SK-N-SH (cell line): ENCODE measurements at regions not wholly inside any gene's neighbourhood (a gene's known extent, or its start where the extent isn't known, plus 50 kb on each side); places are given as distances from the start of the nearest gene placed in this dataset.

Source experiments
- CTCF ChIA-PET: fragments of 300-600, 350-600 bp; formaldehyde crosslinking; extraction: SDS; loops from one replicate; lab custom pipeline; 2021; lab: Yijun Ruan, JAX
- POLR2A ChIA-PET: fragments of 350-600 bp; sonication (Branson Sonifier 250); formaldehyde crosslinking; extraction: SDS; loops from one replicate; lab custom pipeline; 2020; ENCODE audit warnings: antibody characterized with exemption, inconsistent platforms; lab: Yijun Ruan, JAX
- DNase-seq: peaks from one replicate; pipeline ENCODE4 v3.0.0; 2012
- H2AFZ ChIP-seq: fragments of 200-600 bp; sonication (generic); 2 replicates; pipeline ENCODE4 v1.8.1; 2016; ENCODE audit warnings: antibody characterized with exemption, mild to moderate bottlenecking, low read depth
- H3F3A ChIP-seq: fragments of 200-600 bp; sonication (generic); replicated peaks from 2 replicates; pipeline ENCODE3; 2016; ENCODE audit warnings: antibody characterized with exemption, mild to moderate bottlenecking; ENCODE audit not compliant: insufficient read depth
- H3K27ac ChIP-seq, 2 experiments: fragments of 200-500 bp in 1 of 2; fragments of 200-600 bp in 1 of 2; sonication (Bioruptor generic) in 1 of 2; sonication (generic), shearing (Covaris generic) in 1 of 2; 2 replicates each; pipeline versions ENCODE4 v1.5.1 to v1.6.1; 2014 to 2016; ENCODE audit warnings: low read depth in 2 of 2, inconsistent platforms in 1 of 2, low read length in 1 of 2, mild to moderate bottlenecking in 1 of 2, mixed read lengths in 1 of 2
- H3K27me3 ChIP-seq: fragments of 200-600 bp; sonication (generic), shearing (Covaris generic); 2 replicates; pipeline ENCODE4 v1.6.1; 2016; ENCODE audit warnings: mixed run types; ENCODE audit not compliant: insufficient read depth
- H3K36me3 ChIP-seq, 2 experiments: fragments of 200-500 bp in 1 of 2; fragments of 200-600 bp in 1 of 2; sonication (Bioruptor generic) in 1 of 2; sonication (generic) in 1 of 2; replicated peaks in 1 of 2; 2 replicates each; pipeline versions ENCODE3 to v1.5.1; 2014 to 2016; ENCODE audit warnings: low read length in 1 of 2, mild to moderate bottlenecking in 1 of 2; ENCODE audit not compliant: insufficient read depth in 2 of 2, control insufficient read depth in 1 of 2
- H3K4me1 ChIP-seq, 2 experiments: fragments of 200-500 bp in 1 of 2; fragments of 200-600 bp in 1 of 2; sonication (Bioruptor generic) in 1 of 2; sonication (generic), shearing (Covaris generic) in 1 of 2; 2 replicates each; pipeline versions ENCODE4 v1.5.1 to v1.6.1; 2014 to 2016; ENCODE audit warnings: low read depth in 1 of 2, low read length in 1 of 2, mixed run types in 1 of 2; ENCODE audit not compliant: insufficient read depth in 2 of 2, control insufficient read depth in 1 of 2
- H3K4me2 ChIP-seq: fragments of 200-600 bp; sonication (generic), shearing (Covaris generic); 2 replicates; pipeline ENCODE4 v1.6.1; 2017; ENCODE audit warnings: mixed run types
- H3K4me3 ChIP-seq, 2 experiments: fragments of 200-500 bp in 1 of 2; fragments of 200-600 bp in 1 of 2; sonication (Bioruptor generic) in 1 of 2; sonication (generic), shearing (Covaris generic) in 1 of 2; 2 replicates each; pipeline versions ENCODE4 v1.5.1 to v1.8.1; 2014 to 2016; ENCODE audit warnings: low read depth in 2 of 2, inconsistent platforms in 1 of 2, low read length in 1 of 2, mild to moderate bottlenecking in 1 of 2, mixed read lengths in 1 of 2, moderate library complexity in 1 of 2
- H3K79me2 ChIP-seq: fragments of 200-600 bp; sonication (generic); 2 replicates; pipeline ENCODE4 v1.8.1; 2017; ENCODE audit warnings: mild to moderate bottlenecking; ENCODE audit not compliant: insufficient read depth
- H3K9ac ChIP-seq: fragments of 200-600 bp; sonication (generic); 2 replicates; pipeline ENCODE4 v1.6.1; 2017; ENCODE audit warnings: mixed run types
- H3K9me2 ChIP-seq: fragments of 200-600 bp; sonication (generic); 2 replicates; pipeline ENCODE4 v1.6.1; 2017; ENCODE audit warnings: mixed run types
- H3K9me3 ChIP-seq: fragments of 200-600 bp; sonication (generic); 2 replicates; pipeline ENCODE4 v1.6.1; 2017; ENCODE audit warnings: mixed run types, mild to moderate bottlenecking, moderate library complexity
- H4K20me1 ChIP-seq: fragments of 200-600 bp; sonication (generic); 2 replicates; pipeline ENCODE4 v1.6.1; 2017; ENCODE audit warnings: mild to moderate bottlenecking, mixed run types; ENCODE audit not compliant: insufficient read depth
- CHD2 ChIP-seq: fragments of 150-350 bp; IDR thresholded peaks from 2 replicates; pipeline ENCODE4 v1.6.1; 2018; ENCODE audit warnings: low read length; ENCODE audit not compliant: partially characterized antibody
- CTCF ChIP-seq: fragments of 200-600 bp; sonication (generic); IDR thresholded peaks from 2 replicates; pipeline ENCODE4 v1.6.1; 2017; ENCODE audit warnings: antibody characterized with exemption, mild to moderate bottlenecking, moderate library complexity
- ELF1 ChIP-seq: IDR thresholded peaks from 2 replicates; pipeline ENCODE4 v1.4.0; 2012
- EZH2phosphoT487 ChIP-seq: fragments of 200-600 bp; sonication (generic); IDR thresholded peaks from 2 replicates; pipeline ENCODE4 v1.6.1; 2017; ENCODE audit warnings: low read depth, mixed run types, mild to moderate bottlenecking, antibody characterized with exemption, moderate library complexity, borderline replicate concordance
- GABPA ChIP-seq: IDR thresholded peaks from 2 replicates; pipeline ENCODE4 v1.4.0; 2012; ENCODE audit warnings: low read depth, mild to moderate bottlenecking
- GATA2 ChIP-seq: sonication (generic); formaldehyde crosslinking; IDR thresholded peaks from 2 replicates; pipeline ENCODE4 v1.5.0; 2020; ENCODE audit warnings: mild to moderate bottlenecking, missing genetic modification reagents
- MXI1 ChIP-seq: IDR thresholded peaks from 2 replicates; pipeline ENCODE4 v1.6.1; 2012; ENCODE audit warnings: mild to moderate bottlenecking, low read depth, low read length, improper control_type of control experiment
- NRF1 ChIP-seq: IDR thresholded peaks from 2 replicates; pipeline ENCODE4 v1.6.1; 2012; ENCODE audit warnings: low read depth, mild to moderate bottlenecking, low read length
- RCOR1 ChIP-seq: fragments of 150-350 bp; IDR thresholded peaks from 2 replicates; pipeline ENCODE4 v1.6.1; 2017; ENCODE audit warnings: antibody characterized with exemption, low read length
- REST ChIP-seq: IDR thresholded peaks from 2 replicates; pipeline ENCODE4 v1.6.1; 2012; ENCODE audit warnings: mild to moderate bottlenecking, low read depth, low read length, moderate library complexity
- SMC3 ChIP-seq: IDR thresholded peaks from 2 replicates; pipeline ENCODE4 v1.6.1; 2012; ENCODE audit warnings: low read depth, low read length, improper control_type of control experiment
- TCF12 ChIP-seq: IDR thresholded peaks from 2 replicates; pipeline ENCODE4 v1.4.0; 2012
- USF1 ChIP-seq: IDR thresholded peaks from 2 replicates; pipeline ENCODE4 v1.4.0; 2012; ENCODE audit warnings: low read depth, borderline replicate concordance
- WGBS: methylation state at CpG from one replicate; pipeline ENCODE4 v1.1.6; 2017; ENCODE audit warnings: low lambda C conversion rate; 5-methylcytosine and 5-hydroxymethylcytosine counted together

GRCh38 chr5:18687429-18687828 is 1053.2 kb downstream of the TAF11L14 start:
- H3K4me2 ChIP-seq = no peak overlapping the region
- ChIA-PET CTCF (interaction anchor here (2.9 to 3.1 kb wide), 2 partner anchors 10 to 221 kb away, joined by 6 to 12 read pairs; no protein-coding TSS in a partner anchor), POLR2A (no interaction called here)
- no peak overlapping the region for H3K27ac ChIP-seq
- no peak for TF ChIP-seq CTCF
- no peak for TF ChIP-seq GABPA
- no peak for TF ChIP-seq RCOR1
- TF ChIP-seq EZH2phosphoT487 = no peak
- TF ChIP-seq NRF1 = no peak
- TF ChIP-seq MXI1 = no peak
- no peak for TF ChIP-seq GATA2 (CRISPR knock-in tag)
- TF ChIP-seq CHD2 = no peak
- TF ChIP-seq REST = no peak
- no peak for TF ChIP-seq TCF12
- TF ChIP-seq ELF1 = no peak
- no peak for TF ChIP-seq SMC3
- no peak for TF ChIP-seq USF1
- TF ChIP-seq, all 33 proteins: peak for 0
- no peaks in the 10 kb centered on the region for H3K36me3 ChIP-seq
- no peaks in the 10 kb centered on the region for H3F3A ChIP-seq
- no peaks in the 10 kb centered on the region for H3K9me3 ChIP-seq
- no peaks in the 10 kb centered on the region for H4K20me1 ChIP-seq
- no peak for DNase-seq
- no peaks in the 10 kb centered on the region for H3K4me1 ChIP-seq
- no peaks in the 10 kb centered on the region for H3K9me2 ChIP-seq
- H2AFZ ChIP-seq = no peak overlapping the region
- 15% methylated on average over 2 of the region's 2 CpGs for WGBS
- H3K27me3 ChIP-seq = peaks cover 5% of the 10 kb centered on the region; the same call in 1 of the 2 replicates
- H3K9ac ChIP-seq = no peak overlapping the region
- H3K79me2 ChIP-seq = no peaks in the 10 kb centered on the region
- no peak overlapping the region for H3K4me3 ChIP-seq
